HCT116 (cell line): ENCODE measurements at regions not wholly inside any gene's neighbourhood (a gene's known extent, or its start where the extent isn't known, plus 50 kb on each side); places are given as distances from the start of the nearest gene placed in this dataset.

Experiments
- ATAC-seq: fragments of 200-7000 bp; cut with Tn5 transposase; 2 replicates; pipeline ENCODE4 v1.9.1; 2020; ENCODE audit warnings: mild to moderate bottlenecking, moderate library complexity
- BruUV-seq: library from RNA; stranded (reverse); fragments of 400-500 nt; replicated peaks from 2 replicates; lab custom pipeline; 2021; lab: Mats Ljungman, UMichigan
- CTCF ChIA-PET: fragments of 300-600 bp; sonication (Branson Sonifier 250); formaldehyde crosslinking; loops from one replicate; lab custom pipeline; 2021; ENCODE audit warnings: antibody characterized with exemption; lab: Charles Lee
- POLR2A ChIA-PET: fragments of 300-600, 350-600 bp; sonication (Branson Sonifier 250); formaldehyde crosslinking; loops from one replicate; lab custom pipeline; 2021; ENCODE audit warnings: antibody characterized with exemption; lab: Charles Lee
- RAD21 ChIA-PET, 2 experiments: fragments of 300-600 bp; sonication (Branson Sonifier 250); formaldehyde crosslinking; loops; one replicate each; lab custom pipeline; 2023; ENCODE audit warnings: low total read pairs in 2 of 2; ENCODE audit not compliant: uncharacterized antibody in 2 of 2, unreplicated experiment in 2 of 2, low non-redundant PET in 1 of 2; lab: Charles Lee
- DNase-seq: peaks from one replicate; pipeline ENCODE4 v3.0.0-alpha.2; 2010; ENCODE audit warnings: low read depth, low spot score
- H2AFZ ChIP-seq: fragments of 200-600 bp; shearing (Covaris generic), sonication (generic); 2 replicates; pipeline ENCODE4 v1.6.1; 2017; ENCODE audit warnings: low read depth, mixed run types, mixed read lengths, antibody characterized with exemption, low read length; ENCODE audit not compliant: poor library complexity, severe bottlenecking
- H3K27ac ChIP-seq: 2 replicates; pipeline ENCODE4 v1.5.1; 2012; ENCODE audit warnings: low read depth, low read length
- H3K27me3 ChIP-seq: fragments of 200-600 bp; sonication (generic); 2 replicates; pipeline ENCODE4 v1.6.1; 2016; ENCODE audit warnings: mixed run types, low read length, mixed read lengths; ENCODE audit not compliant: insufficient read depth
- H3K36me3 ChIP-seq, 2 experiments: fragments of 200-500 bp in 1 of 2; fragments of 200-600 bp in 1 of 2; sonication (Bioruptor generic) in 1 of 2; sonication (generic) in 1 of 2; 2 replicates each; pipeline versions ENCODE4 v1.5.1 to v1.6.1; 2014 to 2016; ENCODE audit warnings: low read length in 2 of 2, inconsistent platforms in 1 of 2, mixed read lengths in 1 of 2, mixed run types in 1 of 2; ENCODE audit not compliant: insufficient read depth in 2 of 2, control insufficient read depth in 1 of 2
- H3K4me1 ChIP-seq, 2 experiments: fragments of 200-600 bp in 1 of 2; sonication (generic) in 1 of 2; 2 replicates each; pipeline versions ENCODE4 v1.5.1 to v1.6.1; 2012 to 2017; ENCODE audit warnings: low read length in 2 of 2, inconsistent platforms in 1 of 2, mild to moderate bottlenecking in 1 of 2, mixed read lengths in 1 of 2, mixed run types in 1 of 2, moderate library complexity in 1 of 2; ENCODE audit not compliant: insufficient read depth in 2 of 2, control insufficient read depth in 1 of 2
- H3K4me2 ChIP-seq: fragments of 200-600 bp; sonication (generic); 2 replicates; pipeline ENCODE4 v1.6.1; 2017; ENCODE audit warnings: mixed run types, low read length, mixed read lengths
- H3K4me3 ChIP-seq, 2 experiments: fragments of 200-600 bp in 1 of 2; sonication (generic) in 1 of 2; replicated peaks in 1 of 2; 2 replicates each; pipeline ENCODE4 v1.5.1; 2011 to 2016; ENCODE audit warnings: low read length in 2 of 2, control low read depth in 1 of 2, low read depth in 1 of 2, mild to moderate bottlenecking in 1 of 2, mixed read lengths in 1 of 2, mixed run types in 1 of 2
- H3K79me2 ChIP-seq: fragments of 200-600 bp; sonication (generic); 2 replicates; pipeline ENCODE4 v1.6.1; 2017; ENCODE audit warnings: mild to moderate bottlenecking, mixed run types, low read length, moderate library complexity, mixed read lengths; ENCODE audit not compliant: insufficient read depth
- H3K9ac ChIP-seq: fragments of 200-600 bp; sonication (generic); 2 replicates; pipeline ENCODE4 v1.6.1; 2016; ENCODE audit warnings: low read length, mixed read lengths
- H3K9me2 ChIP-seq: fragments of 200-600 bp; sonication (generic), shearing (Covaris generic); 2 replicates; pipeline ENCODE4 v1.6.1; 2017; ENCODE audit warnings: mixed run types, mild to moderate bottlenecking, moderate library complexity; ENCODE audit not compliant: insufficient read depth
- H3K9me3 ChIP-seq, 2 experiments: fragments of 200-500 bp in 1 of 2; fragments of 200-600 bp in 1 of 2; sonication (Bioruptor generic) in 1 of 2; sonication (generic) in 1 of 2; 2 replicates each; pipeline ENCODE4 v1.6.1; 2014 to 2017; ENCODE audit warnings: low read length in 2 of 2, mixed read lengths in 2 of 2, inconsistent platforms in 1 of 2, low read depth in 1 of 2, mild to moderate bottlenecking in 1 of 2, mixed run types in 1 of 2, moderate library complexity in 1 of 2; ENCODE audit not compliant: control insufficient read depth in 1 of 2, insufficient read depth in 1 of 2
- H4K20me1 ChIP-seq: fragments of 200-600 bp; sonication (generic), shearing (Covaris generic); 2 replicates; pipeline ENCODE4 v1.6.1; 2017; ENCODE audit warnings: mixed run types, mild to moderate bottlenecking, moderate library complexity; ENCODE audit not compliant: insufficient read depth
- ATF3 ChIP-seq: IDR thresholded peaks from 2 replicates; pipeline ENCODE4 v1.6.1; 2012
- CBX3 ChIP-seq: IDR thresholded peaks from 2 replicates; pipeline ENCODE4 v1.6.1; 2012; ENCODE audit warnings: low read depth
- CEBPB ChIP-seq: IDR thresholded peaks from 2 replicates; pipeline ENCODE4 v1.6.1; 2012; ENCODE audit warnings: low read depth
- CTCF ChIP-seq, 3 experiments: fragments of 200-600 bp in 1 of 3; sonication (generic) in 1 of 3; IDR thresholded peaks in 2 of 3; conservative IDR thresholded peaks in 1 of 3; 2 replicates each; pipeline ENCODE4 v1.5.1; 2012 to 2017; ENCODE audit warnings: low read depth in 2 of 3, low read length in 2 of 3, antibody characterized with exemption in 1 of 3, borderline replicate concordance in 1 of 3, control low read depth in 1 of 3, mild to moderate bottlenecking in 1 of 3, mixed read lengths in 1 of 3, mixed run types in 1 of 3, moderate library complexity in 1 of 3; ENCODE audit not compliant: insufficient read depth in 1 of 3
- EZH2 ChIP-seq: fragments of 200-600 bp; sonication (generic); IDR thresholded peaks from 2 replicates; pipeline ENCODE4 v1.6.1; 2017; ENCODE audit warnings: antibody characterized with exemption, mixed run types
- EZH2phosphoT487 ChIP-seq: fragments of 200-600 bp; IDR thresholded peaks from 2 replicates; pipeline ENCODE4 v1.6.1; 2018; ENCODE audit warnings: antibody characterized with exemption, borderline replicate concordance
- FOSL1 ChIP-seq: IDR thresholded peaks from 2 replicates; pipeline ENCODE4 v1.6.1; 2012; ENCODE audit warnings: low read depth
- JUND ChIP-seq: IDR thresholded peaks from 2 replicates; pipeline ENCODE4 v1.6.1; 2012
- MAX ChIP-seq: IDR thresholded peaks from 2 replicates; pipeline ENCODE4 v1.6.1; 2012
- RAD21 ChIP-seq: IDR thresholded peaks from 2 replicates; pipeline ENCODE4 v1.6.1; 2012; ENCODE audit warnings: low read depth, mild to moderate bottlenecking
- SP1 ChIP-seq: IDR thresholded peaks from 2 replicates; pipeline ENCODE4 v1.6.1; 2012; ENCODE audit warnings: low read depth
- SRF ChIP-seq: IDR thresholded peaks from 2 replicates; pipeline ENCODE4 v1.6.1; 2012; ENCODE audit warnings: low read depth
- TCF7L2 ChIP-seq: IDR thresholded peaks from 2 replicates; pipeline ENCODE4 v1.7.0; 2011; ENCODE audit warnings: borderline replicate concordance, inconsistent platforms; ENCODE audit not compliant: insufficient read depth, insufficient read length; ENCODE audit errors: extremely low read depth
- YY1 ChIP-seq: IDR thresholded peaks from 2 replicates; pipeline ENCODE4 v1.6.1; 2011; ENCODE audit warnings: low read length, low read depth, moderate library complexity, mild to moderate bottlenecking; ENCODE audit not compliant: insufficient replicate concordance; ENCODE audit errors: extremely low read depth
- ZFX ChIP-seq: fragments of 450-650 bp; IDR thresholded peaks from 2 replicates; pipeline ENCODE4 v1.6.1; 2017
- ZNF274 ChIP-seq: fragments of 200-500 bp; sonication (Bioruptor generic); IDR thresholded peaks from 2 replicates; pipeline ENCODE4 v1.6.1; 2014; ENCODE audit warnings: mild to moderate bottlenecking, low read depth, low read length, inconsistent platforms
- intact Hi-C: fragments of 100-400 bp; cut with micrococcal nuclease; formaldehyde crosslinking; loops from 2 replicates; pipeline ENCODE4 v1.10.0; 2022
- TF ChIP-seq, protein P1 (sequence below): IDR thresholded peaks from 2 replicates; pipeline ENCODE4 v1.6.1; 2011; ENCODE audit warnings: mild to moderate bottlenecking, low read length, moderate library complexity; ENCODE audit not compliant: insufficient replicate concordance; ENCODE audit errors: extremely low read depth

GRCh38 chr6:91874971-91875370 is 1288.1 kb upstream of the MAP3K7 start:
- Histone ChIP-seq H3K27me3 (no peaks in the 10 kb centered on the region), H3K4me3 (no peak overlapping the region), H3K9me2 (no peaks in the 10 kb centered on the region), H2AFZ (no peak overlapping the region), H3K36me3 (no peaks in the 10 kb centered on the region), H3K4me1 (no peaks in the 10 kb centered on the region), H3K9ac (no peak overlapping the region), H3K27ac (no peak overlapping the region), H3K9me3 (peaks cover 6 to 15% of the 10 kb centered on the region in 2 experiments; a peak in 2 of 4 replicates), H3K4me2 (no peak overlapping the region), H3K79me2 (no peaks in the 10 kb centered on the region), H4K20me1 (no peaks in the 10 kb centered on the region)
- DNase-seq (no peak), ATAC-seq (no peak)
- BruUV-seq: no TSS peak
- TF ChIP-seq MAX (no peak), JUND (no peak), EZH2 (no peak), SP1 (no peak), ZFX (no peak), FOSL1 (no peak), EZH2phosphoT487 (no peak), RAD21 (no peak), ZNF274 (no peak), CTCF (IDR thresholded peaks at IDR 0.05 in 2 of 3, conservative IDR thresholded peaks at IDR 0.05 in 1 of 3; ENCODE audit: borderline replicate concordance in 1 of 3, insufficient read depth in 1 of 3, low read depth in 2 of 3, low read length in 2 of 3) (no peak), ATF3 (no peak), TCF7L2 (no peak), CBX3 (no peak), YY1 (no peak), CEBPB (no peak), SRF (no peak)
- TF ChIP-seq, protein P1, sequence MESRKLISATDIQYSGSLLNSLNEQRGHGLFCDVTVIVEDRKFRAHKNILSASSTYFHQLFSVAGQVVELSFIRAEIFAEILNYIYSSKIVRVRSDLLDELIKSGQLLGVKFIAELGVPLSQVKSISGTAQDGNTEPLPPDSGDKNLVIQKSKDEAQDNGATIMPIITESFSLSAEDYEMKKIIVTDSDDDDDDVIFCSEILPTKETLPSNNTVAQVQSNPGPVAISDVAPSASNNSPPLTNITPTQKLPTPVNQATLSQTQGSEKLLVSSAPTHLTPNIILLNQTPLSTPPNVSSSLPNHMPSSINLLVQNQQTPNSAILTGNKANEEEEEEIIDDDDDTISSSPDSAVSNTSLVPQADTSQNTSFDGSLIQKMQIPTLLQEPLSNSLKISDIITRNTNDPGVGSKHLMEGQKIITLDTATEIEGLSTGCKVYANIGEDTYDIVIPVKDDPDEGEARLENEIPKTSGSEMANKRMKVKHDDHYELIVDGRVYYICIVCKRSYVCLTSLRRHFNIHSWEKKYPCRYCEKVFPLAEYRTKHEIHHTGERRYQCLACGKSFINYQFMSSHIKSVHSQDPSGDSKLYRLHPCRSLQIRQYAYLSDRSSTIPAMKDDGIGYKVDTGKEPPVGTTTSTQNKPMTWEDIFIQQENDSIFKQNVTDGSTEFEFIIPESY: no peak
- intact Hi-C loops: no loop called here
- CTCF ChIA-PET: no interaction called here
- RAD21 ChIA-PET: no interaction called here
- POLR2A ChIA-PET: no interaction called here
